NCI-H187 (cell line): ENCODE measurements at regions not wholly inside any gene's neighbourhood (a gene's known extent, or its start where the extent isn't known, plus 50 kb on each side); places are given as distances from the start of the nearest gene placed in this dataset.

ENCODE experiments used
- DNase-seq, 2 experiments: peaks; one replicate each; lab custom pipeline; 2025; lab: John Stamatoyannopoulos, UW

DNA sequence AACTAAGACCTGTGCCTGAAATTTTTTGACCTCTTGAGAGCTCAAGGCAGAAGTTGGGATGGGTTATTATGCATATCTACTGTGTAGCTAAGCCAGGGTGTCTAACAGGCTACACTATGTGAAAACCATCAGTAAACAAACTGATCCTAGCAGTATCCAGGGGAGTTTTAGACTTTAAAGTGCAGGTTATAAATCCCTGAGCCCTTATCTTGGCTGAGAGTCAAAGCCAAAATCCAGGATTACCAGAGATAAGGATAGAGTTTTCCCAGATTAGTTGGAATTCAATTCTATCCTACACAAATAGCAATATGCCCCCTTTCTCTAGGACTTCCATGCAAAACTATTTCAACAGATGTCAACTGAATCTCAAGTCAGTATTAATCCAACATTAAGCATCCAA lies 1229.7 kb downstream of the GRIK2 start:
- no peak for DNase-seq

GRCh38 chr6:102619585-102619984 lies 1226.1 kb downstream of the GRIK2 start:
- DNase-seq, result no peak

DNA sequence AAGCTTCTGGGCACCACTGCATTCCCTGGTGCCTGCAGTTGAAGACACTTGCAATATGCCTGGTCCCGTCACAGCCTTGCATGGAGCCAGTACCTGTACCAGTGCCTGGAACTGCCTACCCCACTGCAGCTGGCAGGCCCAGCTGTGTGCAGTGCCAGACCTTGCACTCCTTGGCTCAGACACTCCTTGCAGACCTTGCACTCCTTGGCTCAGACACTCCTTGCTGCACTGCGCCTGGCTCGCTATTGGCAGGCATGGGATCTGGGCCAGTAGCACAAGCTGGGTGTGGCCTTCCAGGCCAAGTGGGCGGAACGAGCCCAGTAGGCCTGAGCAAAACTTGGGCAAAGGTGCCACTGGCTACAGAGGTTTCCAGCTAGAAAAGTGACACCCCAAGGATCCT lies 1189.1 kb downstream of the GRIK2 start:
- no peak for DNase-seq

DNA sequence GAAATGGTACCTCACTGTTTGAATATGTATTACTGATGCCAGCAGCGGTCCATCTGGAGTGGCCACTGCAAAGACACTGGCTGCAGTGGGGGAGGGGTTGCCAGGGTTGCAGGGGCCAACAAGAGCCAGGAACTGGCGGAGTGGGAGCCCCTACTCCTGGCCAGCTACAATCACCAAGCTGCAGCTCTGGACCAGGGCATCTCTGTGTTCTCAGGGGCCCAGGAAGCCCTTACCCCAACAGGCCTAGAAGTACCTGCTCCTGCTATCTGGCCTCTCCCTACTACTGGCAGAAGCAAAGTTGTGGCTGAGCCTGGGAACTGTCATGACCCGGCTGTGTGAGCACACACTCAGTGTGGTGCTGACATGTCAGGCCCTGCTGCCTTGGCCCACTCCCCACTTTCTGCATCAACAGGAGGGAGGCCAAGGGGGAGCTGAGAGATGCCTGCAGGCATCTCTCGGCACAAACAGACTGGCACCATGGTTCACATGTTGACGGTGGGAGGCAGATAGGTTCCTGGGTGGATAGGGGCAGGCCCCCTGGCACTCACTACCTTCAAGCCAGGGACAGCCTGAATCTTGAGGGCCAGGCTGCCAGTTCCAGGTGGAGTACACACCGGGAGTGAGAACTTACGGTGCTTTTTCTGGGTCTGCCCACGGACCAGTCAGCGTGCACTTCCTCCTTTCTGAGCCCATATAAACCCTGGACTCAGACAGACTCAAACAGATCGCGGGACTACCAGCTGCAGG lies 1188.0 kb downstream of the GRIK2 start:
- no peak for DNase-seq

DNA sequence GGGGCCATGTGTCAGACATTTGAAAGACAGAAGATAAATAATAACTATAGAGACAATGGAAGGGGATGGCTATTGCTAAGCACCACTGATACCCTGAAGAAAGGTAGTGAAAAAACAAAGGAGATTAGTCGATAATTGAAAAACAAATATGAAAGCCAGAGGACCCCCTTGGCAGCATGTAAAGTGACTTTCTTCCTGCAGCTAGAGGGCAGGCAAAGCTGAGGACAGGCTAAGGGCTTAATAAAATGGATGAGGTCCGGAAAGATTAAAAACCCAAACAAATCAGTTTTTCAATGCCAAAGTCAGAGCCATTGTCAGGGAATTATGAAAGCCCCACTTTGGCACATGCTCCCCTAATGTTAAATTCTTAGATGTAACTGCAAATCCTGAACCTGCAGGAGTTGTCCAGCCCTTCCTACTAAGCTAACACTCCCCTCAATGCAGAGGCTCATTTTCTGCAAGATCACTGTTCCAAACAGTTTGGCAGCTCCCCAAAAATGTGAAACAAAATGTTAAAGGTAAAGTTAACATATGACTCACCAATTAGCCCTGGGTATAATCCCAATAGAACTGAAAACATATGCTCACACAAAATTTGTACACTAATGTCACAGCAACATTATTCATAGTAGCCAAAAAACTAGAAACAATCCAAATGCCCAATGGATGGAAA lies 1177.9 kb downstream of the GRIK2 start:
- DNase-seq, result no peak

GRCh38 chr6:102562713-102563112 lies 1169.2 kb downstream of the GRIK2 start:
- DNase-seq, result no peak

GRCh38 chr6:102553214-102553613 lies 1159.7 kb downstream of the GRIK2 start:
- no peak for DNase-seq

- no peak for DNase-seq
Measured at GRCh38 chr6:102549221-102549874, 1155.8 kb downstream of the GRIK2 start.

DNA sequence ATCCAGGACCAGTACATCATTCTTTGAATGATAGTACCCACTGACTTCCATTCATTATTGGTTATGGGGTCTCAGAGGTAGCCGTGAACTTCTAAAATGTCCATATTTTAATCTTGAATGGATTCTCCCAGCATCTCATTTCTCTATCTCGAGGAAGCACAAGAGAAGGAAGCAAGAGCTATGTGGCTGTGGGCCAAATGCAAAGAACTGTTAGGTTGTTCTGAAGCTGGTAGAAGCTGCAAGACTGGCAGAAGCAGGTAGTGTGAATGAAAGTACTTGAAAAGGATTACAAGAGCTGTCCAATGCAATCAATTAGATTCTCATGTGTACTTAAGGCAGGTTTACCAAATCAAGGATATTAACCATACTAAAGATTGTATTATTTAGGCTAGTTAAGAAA lies 1131.8 kb downstream of the GRIK2 start:
- no peak for DNase-seq

DNA sequence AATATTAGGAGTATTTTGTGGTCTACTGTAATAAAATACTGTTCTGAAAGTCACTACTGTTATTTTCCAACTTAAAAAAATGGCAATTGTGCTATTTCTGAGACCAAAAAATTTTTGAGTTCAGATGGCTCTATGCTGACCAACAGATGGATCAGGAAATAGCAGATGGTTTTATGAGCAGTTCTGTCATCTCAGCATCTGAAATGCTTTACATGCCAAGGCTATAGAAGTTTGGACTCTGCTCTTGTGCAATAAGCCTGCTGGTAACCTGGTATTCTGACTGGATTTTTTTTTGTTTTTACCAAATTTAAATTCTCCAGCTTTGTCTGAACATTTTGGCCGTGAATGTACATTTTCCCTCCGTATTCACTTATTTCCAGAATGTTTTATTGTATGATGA lies 1127.5 kb downstream of the GRIK2 start:
- no peak for DNase-seq

DNA sequence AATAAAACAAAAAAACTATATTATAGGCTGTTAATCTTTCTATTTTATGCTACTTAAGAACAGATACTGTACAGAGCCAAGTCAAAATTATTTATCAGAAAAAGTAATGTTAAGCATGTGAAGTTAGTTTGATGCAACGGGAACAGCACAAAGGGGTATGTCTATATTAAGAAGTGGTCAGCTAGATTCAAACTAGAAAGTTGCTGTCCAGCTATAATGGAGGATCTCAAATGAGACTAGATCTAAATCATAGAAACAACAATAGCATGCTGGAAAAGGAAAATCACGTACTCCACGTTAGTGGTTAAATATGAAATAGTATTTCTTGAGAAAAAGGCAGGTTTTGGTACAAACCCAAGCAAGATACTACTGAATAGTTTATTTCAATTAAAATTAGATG lies 1124.0 kb downstream of the GRIK2 start:
- no peak for DNase-seq

DNA sequence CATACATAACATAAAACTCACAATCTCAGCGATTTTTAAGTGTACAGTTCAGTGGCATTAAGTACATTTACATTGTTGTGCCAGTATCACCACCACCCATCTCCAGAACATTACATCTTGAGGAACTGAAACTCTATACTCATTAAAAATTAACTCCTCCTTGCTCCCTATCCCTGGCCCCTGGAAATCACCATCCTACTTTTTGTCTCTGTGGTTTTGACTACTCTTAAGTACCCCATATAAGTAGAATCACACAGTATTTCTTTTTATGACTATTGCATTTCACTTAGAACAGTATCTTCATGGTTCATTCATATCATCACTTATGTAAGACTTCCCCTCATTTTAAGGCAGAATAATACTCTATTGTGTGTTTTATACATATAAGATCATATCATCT lies 1108.1 kb downstream of the GRIK2 start:
- no peak for DNase-seq

DNA sequence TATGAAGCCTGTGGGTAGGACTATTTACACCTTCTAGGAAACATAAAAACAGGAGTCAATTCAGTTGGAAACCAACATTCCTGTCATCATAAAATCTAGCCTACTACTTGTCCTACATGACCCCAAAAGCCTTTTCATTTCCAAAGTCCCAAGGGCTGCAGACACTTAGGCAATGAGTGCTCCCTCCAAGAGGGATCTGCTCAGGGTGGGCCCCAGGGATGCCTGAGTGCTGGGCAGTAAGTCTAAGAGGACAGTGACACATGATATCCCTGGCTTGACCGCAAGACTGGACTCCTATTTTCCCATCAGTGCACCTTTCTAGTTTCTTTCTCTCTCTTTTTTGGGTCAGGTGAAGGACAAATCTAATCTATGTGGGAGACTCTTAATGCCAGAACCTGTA lies 1101.3 kb downstream of the GRIK2 start:
- no peak for DNase-seq

DNA sequence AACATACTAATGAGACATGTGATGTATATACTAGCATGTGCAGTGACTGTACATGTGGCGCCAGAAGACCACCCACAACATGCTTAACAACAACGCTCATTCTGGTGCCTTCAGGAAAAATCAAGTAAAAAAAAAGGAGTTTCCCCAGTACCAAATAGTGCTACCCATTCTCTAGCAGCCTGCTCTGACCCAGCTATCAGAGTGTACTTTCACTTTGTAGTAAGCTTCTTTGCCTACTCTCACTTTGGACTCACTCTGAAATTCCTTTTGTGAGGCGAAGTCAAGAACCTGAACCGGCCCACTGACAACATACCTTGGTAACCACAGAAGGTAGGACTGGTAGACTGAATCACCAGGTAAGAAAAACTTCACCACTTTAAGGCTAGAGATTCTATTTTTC lies 1100.0 kb downstream of the GRIK2 start:
- no peak for DNase-seq

DNA sequence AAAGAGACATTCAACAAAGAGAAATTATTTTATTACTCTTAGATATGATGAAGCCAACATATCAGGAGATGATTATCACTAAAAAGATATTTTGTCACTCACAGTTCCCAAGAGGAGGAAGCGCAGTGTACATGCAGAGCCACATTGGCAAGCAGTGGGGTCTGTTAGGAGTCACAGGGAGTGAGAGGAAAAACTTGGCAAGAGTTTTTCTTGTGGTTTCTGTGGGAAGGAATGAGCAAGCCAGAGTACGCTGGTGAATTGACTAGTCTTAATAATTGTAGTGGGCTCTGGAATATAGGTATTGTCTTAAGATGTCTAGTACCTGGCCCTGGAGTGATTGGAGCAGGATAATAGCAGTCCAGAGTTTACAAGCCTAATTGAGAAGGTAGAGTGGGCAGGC lies 1095.2 kb downstream of the GRIK2 start:
- no peak for DNase-seq

DNA sequence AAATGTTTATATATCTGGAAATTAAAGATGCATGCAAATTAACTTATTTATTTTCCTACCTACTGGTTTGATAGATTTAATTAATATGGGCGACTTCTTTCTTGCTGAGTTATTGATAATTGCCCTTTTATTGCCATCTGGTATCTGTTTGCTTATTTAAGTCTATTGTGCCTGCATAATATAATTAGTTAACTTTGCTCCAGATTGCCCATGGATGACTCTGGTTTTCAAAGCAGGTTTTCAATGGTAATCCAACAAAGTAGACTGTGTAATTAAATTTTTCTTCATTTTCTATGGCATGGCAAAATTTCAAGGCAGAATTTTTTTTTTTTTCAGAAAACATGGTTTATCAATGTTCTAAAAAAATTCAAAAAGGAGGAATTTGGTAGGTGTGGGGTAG lies 1092.0 kb downstream of the GRIK2 start:
- DNase-seq, result no peak

- no peak for DNase-seq
Measured at GRCh38 chr6:102474041-102474807, 1080.7 kb downstream of the GRIK2 start.

GRCh38 chr6:102458990-102459389 lies 1065.5 kb downstream of the GRIK2 start:
- no peak for DNase-seq

GRCh38 chr6:102438171-102438570 lies 1044.7 kb downstream of the GRIK2 start:
- DNase-seq, result no peak

DNA sequence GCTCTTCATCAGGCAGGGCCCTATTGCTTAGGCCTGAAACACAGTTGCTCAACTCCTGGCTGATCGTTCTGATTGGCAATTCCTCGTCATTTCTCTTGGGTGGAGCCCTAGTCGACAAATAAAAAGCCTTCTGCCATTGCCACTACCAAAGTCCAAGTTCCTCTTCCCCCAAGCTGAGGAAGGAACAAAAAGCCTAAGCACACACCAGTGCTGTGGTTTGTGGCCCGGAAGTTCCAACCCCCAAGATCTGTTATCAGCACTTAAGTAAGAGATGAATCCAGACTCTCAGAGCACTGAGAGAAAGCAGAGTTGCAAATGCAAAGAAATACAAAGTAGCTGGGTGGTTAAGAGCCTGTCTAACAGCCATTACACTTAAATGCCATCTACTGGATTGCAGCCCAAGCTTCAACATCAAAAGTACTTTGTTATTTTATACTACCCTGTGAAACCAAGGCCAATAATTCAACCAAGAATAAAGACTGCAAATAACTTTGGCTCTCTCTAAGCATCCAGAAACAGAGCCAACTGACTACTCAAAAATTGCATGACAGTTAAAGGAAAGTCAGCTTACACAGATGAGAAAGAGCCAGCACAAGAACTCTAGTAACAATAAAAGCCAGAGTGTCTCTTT lies 1024.0 kb downstream of the GRIK2 start:
- DNase-seq, result no peak

GRCh38 chr6:102415891-102416290 lies 1022.4 kb downstream of the GRIK2 start:
- DNase-seq, result no peak

- no peak for DNase-seq
Measured at GRCh38 chr6:102411796-102412195, 1018.3 kb downstream of the GRIK2 start.
